ENCODE measurements at regions not wholly inside any gene's neighbourhood (a gene's known extent, or its start where the extent isn't known, plus 50 kb on each side); places are given as distances from the start of the nearest gene placed in this dataset.

GRCh38 chr14:58782011-58782410, 144.2 kb downstream of the DACT1 start:
- intact Hi-C loops (cut with micrococcal nuclease; ENCODE audit: unreplicated experiment) = no loop called here
- Histone ChIP-seq H3K9me2 (ENCODE audit: insufficient read depth, low read length) (no peaks in the 10 kb centered on the region), H3K79me2 (ENCODE audit: insufficient read depth, low read depth, low read length) (no peaks in the 10 kb centered on the region), H2AFZ (ENCODE audit: low read length) (no peak overlapping the region), H3K36me3 (ENCODE audit: insufficient read depth, low read length) (no peaks in the 10 kb centered on the region), H4K20me1 (ENCODE audit: insufficient read depth, low read length) (no peaks in the 10 kb centered on the region), H3K4me2 (ENCODE audit: low read length) (no peak overlapping the region), H3K4me1 (ENCODE audit: insufficient read depth, low read length, poor library complexity, severe bottlenecking) (no peaks in the 10 kb centered on the region), H3K27ac (ENCODE audit: low read depth, low read length, poor library complexity, severe bottlenecking) (no peak overlapping the region), H3K4me3 (ENCODE audit: low read depth, low read length, poor library complexity, severe bottlenecking) (no peak overlapping the region), H3K9me3 (ENCODE audit: low read length) (no peaks in the 10 kb centered on the region)
- TF ChIP-seq CTCF (conservative IDR thresholded peaks at IDR 0.05; ENCODE audit: low read length) (no peak), EZH2phosphoT487 (IDR thresholded peaks at IDR 0.05; ENCODE audit: borderline replicate concordance, low read depth, low read length) (no peak)
- ChIA-PET CTCF (ENCODE audit: unreplicated experiment) (no interaction called here), POLR2A (no interaction called here)
- BruUV-seq (replicated peaks) = no TSS peak
- no peak for DNase-seq (ENCODE audit: low spot score)

- BruUV-seq (replicated peaks) = no TSS peak
- Histone ChIP-seq H3K4me1 (ENCODE audit: insufficient read depth, low read length, poor library complexity, severe bottlenecking) (no peaks in the 10 kb centered on the region), H2AFZ (ENCODE audit: low read length) (no peak overlapping the region)
Observed at GRCh38 chr14:58783792-58784511, 146.2 kb downstream of the DACT1 start.

More at GRCh38 chr14:58783792-58784511, 146.2 kb downstream of the DACT1 start:
- Histone ChIP-seq H3K9me2 (ENCODE audit: insufficient read depth, low read length) (no peaks in the 10 kb centered on the region), H3K9me3 (ENCODE audit: low read length) (no peaks in the 10 kb centered on the region), H4K20me1 (ENCODE audit: insufficient read depth, low read length) (no peaks in the 10 kb centered on the region), H3K36me3 (ENCODE audit: insufficient read depth, low read length) (no peaks in the 10 kb centered on the region), H3K79me2 (ENCODE audit: insufficient read depth, low read depth, low read length) (no peaks in the 10 kb centered on the region), H3K4me2 (ENCODE audit: low read length) (no peak overlapping the region), H3K4me3 (ENCODE audit: low read depth, low read length, poor library complexity, severe bottlenecking) (no peak overlapping the region), H3K27ac (ENCODE audit: low read depth, low read length, poor library complexity, severe bottlenecking) (no peak overlapping the region)
- TF ChIP-seq EZH2phosphoT487 (IDR thresholded peaks at IDR 0.05; ENCODE audit: borderline replicate concordance, low read depth, low read length) (no peak), CTCF (conservative IDR thresholded peaks at IDR 0.05; ENCODE audit: low read length) (no peak)
- intact Hi-C loops (cut with micrococcal nuclease; ENCODE audit: unreplicated experiment) = no loop called here
- ChIA-PET CTCF (ENCODE audit: unreplicated experiment) (no interaction called here), POLR2A (interaction anchor here (0.6 to 0.7 kb wide), 2 partner anchors 44 to 111 kb away, joined by 3 read pairs; no protein-coding TSS in a partner anchor)
- no peak for DNase-seq (ENCODE audit: low spot score)

Measured in OCI-LY7 (cell line).